Activated gamma-delta T cell treated with Interleukin-2 at 50 U/mL for 16 hours (primary cell): ENCODE measurements at regions not wholly inside any gene's neighbourhood (a gene's known extent, or its start where the extent isn't known, plus 50 kb on each side); places are given as distances from the start of the nearest gene placed in this dataset.
A peak's percentile ranks its signal among the peaks of the same experiment; 100 is the strongest.

ENCODE experiments used
- DNase-seq: peaks from one replicate; pipeline ENCODE4 v3.0.0-alpha.2; 2020

- DNase-seq = no peak
These were observed 137.3 kb upstream of the ACO1 start for GRCh38 chr9:32247168-32247567.

GRCh38 chr9:32248189-32248712, 136.2 kb upstream of the ACO1 start:
- DNase-seq = no peak

- peak; percentile 8 for DNase-seq
These were observed 132.9 kb upstream of the ACO1 start for GRCh38 chr9:32251539-32251938.

- DNase-seq = no peak
These were observed 130.7 kb upstream of the ACO1 start for GRCh38 chr9:32253731-32254130.

- DNase-seq = no peak
These were observed 129.4 kb upstream of the ACO1 start for GRCh38 chr9:32255026-32255425.

GRCh38 chr9:32258482-32258881, 126.0 kb upstream of the ACO1 start:
- DNase-seq = no peak

- no peak for DNase-seq
These were observed 124.1 kb upstream of the ACO1 start for GRCh38 chr9:32260151-32260862.

- no peak for DNase-seq
These were observed 120.1 kb upstream of the ACO1 start for GRCh38 chr9:32264170-32264864.

GRCh38 chr9:32265037-32265436, 119.4 kb upstream of the ACO1 start:
- DNase-seq = no peak

- no peak for DNase-seq
These were observed 105.5 kb upstream of the ACO1 start for GRCh38 chr9:32278991-32279390.

- no peak for DNase-seq
These were observed 94.7 kb upstream of the ACO1 start for GRCh38 chr9:32289756-32290155.

GRCh38 chr9:32291370-32291769, 93.1 kb upstream of the ACO1 start:
- no peak for DNase-seq

GRCh38 chr9:32292611-32293010, 91.8 kb upstream of the ACO1 start:
- no peak for DNase-seq

GRCh38 chr9:32293091-32293490, 91.4 kb upstream of the ACO1 start:
- DNase-seq = no peak

GRCh38 chr9:32294106-32294505, 90.3 kb upstream of the ACO1 start:
- DNase-seq = no peak

GRCh38 chr9:32300373-32300772, 84.1 kb upstream of the ACO1 start:
- no peak for DNase-seq

- DNase-seq = no peak
These were observed 79.9 kb upstream of the ACO1 start for GRCh38 chr9:32304495-32304894.

- no peak for DNase-seq
These were observed 78.4 kb upstream of the ACO1 start for GRCh38 chr9:32306006-32306405.

GRCh38 chr9:32319312-32319929, 65.0 kb upstream of the ACO1 start:
- no peak for DNase-seq

GRCh38 chr9:32322622-32323021, 61.8 kb upstream of the ACO1 start:
- no peak for DNase-seq

GRCh38 chr9:32326146-32326545, 58.3 kb upstream of the ACO1 start:
- no peak for DNase-seq

GRCh38 chr9:32331240-32331639, 53.2 kb upstream of the ACO1 start:
- DNase-seq = no peak

- DNase-seq = no peak
These were observed 50.3 kb upstream of the ACO1 start for GRCh38 chr9:32334112-32334511.
